GM18526 (cell line): ENCODE measurements at regions not wholly inside any gene's neighbourhood (a gene's known extent, or its start where the extent isn't known, plus 50 kb on each side); places are given as distances from the start of the nearest gene placed in this dataset.

Source experiments
- POLR2A ChIP-seq: IDR thresholded peaks from 3 replicates; pipeline ENCODE4 v1.6.1; 2011; ENCODE audit not compliant: insufficient read length; ENCODE audit errors: extremely low read depth

DNA sequence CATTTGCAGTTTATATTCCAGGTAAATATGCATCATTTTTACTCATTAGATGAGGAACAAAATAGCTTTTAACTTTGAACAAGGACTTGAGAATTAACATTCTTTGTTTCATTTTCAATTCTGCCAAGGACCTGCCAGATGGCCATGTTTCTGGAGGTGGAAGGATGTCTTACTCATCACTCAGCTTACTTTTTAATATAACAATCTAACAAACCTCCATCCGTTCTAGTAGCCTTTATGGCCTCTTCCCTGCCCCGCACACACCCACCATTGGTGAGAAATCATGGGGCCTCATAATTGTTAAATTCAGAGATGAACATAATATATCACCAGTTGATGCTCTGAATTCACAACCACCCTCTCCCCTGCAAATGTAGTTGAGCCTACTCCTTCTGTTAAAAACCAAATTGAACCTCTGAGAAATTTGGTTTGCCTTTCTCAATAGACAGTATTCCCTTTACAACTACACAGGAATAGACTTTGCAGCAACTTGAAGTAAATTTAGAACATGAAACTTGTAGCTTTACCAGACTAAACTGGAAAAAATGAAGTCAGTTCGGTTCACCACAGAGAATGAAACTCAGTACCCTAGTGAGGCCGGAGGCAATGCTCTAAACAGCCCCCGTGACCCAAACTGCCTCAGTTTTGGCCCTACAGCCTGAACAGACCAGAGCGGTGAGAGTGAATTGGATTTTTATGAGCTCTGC is 50.1 kb upstream of the ACSL4 start:
- TF ChIP-seq POLR2A: no peak

DNA sequence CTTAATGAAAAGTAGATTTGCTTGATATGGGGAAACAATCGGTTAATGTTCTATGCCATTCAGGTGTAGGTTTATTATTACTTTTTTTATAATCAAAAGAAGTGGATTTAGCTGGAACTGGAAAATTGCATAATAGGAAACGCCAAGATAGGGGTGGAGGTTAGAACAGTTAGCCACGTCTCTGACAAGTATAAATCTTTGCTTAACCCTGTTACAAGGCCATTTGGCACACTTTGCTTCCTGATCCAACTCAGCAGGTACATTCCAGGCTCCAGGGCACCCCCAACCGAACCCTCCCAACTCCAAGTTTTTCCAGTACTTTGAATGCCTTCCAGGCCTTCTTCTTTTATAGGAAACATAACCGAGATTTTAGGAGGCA is 50.6 kb upstream of the ACSL4 start:
- no peak for TF ChIP-seq POLR2A

- no peak for TF ChIP-seq POLR2A
Observed at GRCh38 chrX:109785053-109785452, 52.0 kb upstream of the ACSL4 start.

DNA sequence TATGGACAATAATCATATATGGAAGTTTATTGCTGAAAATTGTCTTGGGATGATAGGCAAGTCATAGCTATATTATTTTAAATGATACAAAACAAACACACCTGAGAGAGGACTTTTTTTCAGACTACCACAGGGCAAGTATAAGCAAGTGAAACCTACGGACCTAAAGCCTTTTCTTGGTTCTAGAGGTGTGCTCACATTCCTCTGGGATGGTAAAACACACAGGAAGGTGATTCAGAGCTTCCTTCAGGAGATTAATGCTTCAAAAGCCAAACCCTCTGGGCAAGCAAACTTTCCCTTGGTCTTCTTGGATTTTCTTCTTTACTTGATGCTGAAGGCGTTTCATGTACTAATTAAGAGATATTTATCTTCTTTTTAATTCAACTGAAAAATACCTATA is 60.1 kb upstream of the ACSL4 start:
- TF ChIP-seq POLR2A: no peak

DNA sequence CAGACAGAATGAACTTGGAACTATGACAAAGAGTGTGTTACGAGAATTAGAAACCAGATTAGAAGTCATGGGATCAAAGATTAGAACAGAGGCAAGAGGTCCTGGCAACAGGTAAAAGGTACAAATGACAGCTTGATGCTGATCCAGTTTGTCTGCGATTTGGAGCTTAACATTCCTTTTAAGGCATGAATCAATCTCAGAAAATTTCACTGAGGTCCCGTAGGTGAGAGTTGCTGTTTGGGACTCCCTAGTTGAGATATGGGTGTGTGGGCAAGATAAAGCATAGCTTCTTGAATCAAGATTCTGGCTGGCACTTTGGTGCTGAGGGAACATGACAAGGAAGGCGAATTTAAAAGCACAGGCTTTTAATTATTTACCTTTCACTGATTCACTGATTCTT is 62.6 kb upstream of the ACSL4 start:
- TF ChIP-seq POLR2A: no peak

DNA sequence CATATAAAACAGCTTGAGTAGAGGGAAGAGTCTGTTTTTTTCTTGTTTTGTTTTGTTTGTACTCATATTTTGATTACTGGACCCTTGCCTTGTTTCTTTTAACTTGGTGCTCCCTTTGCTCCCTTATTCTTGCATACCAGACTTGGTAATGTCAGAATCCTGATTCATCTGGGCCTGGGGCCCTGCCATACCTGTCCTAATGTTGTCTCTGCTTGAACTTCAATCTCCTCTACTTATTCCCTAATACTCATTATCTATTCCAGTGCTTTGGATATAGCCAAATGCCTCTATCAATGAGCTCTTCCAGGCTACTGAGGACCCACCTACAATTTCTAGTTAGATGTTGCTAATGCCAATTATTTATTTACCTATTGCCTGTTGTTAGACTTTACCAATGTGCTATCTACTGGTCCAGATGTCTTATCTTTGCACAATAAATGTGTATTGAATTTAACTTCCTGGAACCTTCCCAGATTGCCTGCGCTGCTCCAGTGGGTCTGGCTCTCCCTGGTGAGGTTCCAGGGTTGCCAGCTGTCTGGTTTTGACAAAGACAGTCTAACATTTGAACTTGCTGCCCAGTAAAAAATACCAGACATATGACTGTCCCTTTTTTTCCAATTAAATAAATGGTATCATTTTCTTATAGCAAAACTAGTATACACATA is 64.4 kb upstream of the ACSL4 start:
- TF ChIP-seq POLR2A: no peak

- no peak for TF ChIP-seq POLR2A
Observed at GRCh38 chrX:109812236-109812635, 79.2 kb upstream of the ACSL4 start.

GRCh38 chrX:109813236-109813635 is 80.2 kb upstream of the ACSL4 start:
- TF ChIP-seq POLR2A: no peak

DNA sequence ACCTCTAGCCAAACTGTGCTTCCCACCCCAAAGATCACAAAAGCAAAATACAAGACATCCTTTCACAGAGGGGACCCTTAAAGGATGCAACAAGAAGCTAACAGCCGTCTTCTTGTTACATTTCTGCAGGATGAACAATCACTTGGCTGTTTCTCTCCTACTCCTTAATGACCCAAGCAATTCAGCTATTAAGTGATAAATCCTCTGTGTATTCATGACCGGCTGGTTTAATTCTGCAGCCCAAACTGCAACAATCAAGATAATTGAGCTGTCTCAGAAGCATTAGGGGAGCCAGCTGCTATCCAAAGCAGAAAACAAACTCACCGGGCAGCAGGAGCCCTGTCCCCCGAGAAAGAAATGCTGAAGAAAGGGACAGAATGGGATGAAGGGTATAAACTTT is 85.9 kb upstream of the ACSL4 start:
- no peak for TF ChIP-seq POLR2A

DNA sequence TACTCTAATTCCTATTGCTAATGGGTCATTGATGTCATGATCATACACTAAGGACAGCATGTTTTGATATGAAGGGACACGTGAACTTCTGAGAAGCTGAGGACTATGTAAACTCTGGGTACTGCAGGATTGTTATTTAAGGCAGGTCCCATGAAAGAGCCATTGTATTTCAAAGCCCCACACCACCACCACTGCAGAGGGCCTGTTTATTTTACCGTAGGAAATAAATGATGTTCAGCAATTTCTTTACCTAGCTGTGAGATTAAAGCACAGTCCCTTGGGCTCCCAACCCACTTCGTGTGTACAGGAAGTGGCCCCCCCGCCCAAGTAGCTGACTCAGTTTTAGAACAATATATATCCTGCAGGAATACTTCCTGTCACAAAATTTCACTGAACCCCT is 89.8 kb upstream of the ACSL4 start:
- no peak for TF ChIP-seq POLR2A

DNA sequence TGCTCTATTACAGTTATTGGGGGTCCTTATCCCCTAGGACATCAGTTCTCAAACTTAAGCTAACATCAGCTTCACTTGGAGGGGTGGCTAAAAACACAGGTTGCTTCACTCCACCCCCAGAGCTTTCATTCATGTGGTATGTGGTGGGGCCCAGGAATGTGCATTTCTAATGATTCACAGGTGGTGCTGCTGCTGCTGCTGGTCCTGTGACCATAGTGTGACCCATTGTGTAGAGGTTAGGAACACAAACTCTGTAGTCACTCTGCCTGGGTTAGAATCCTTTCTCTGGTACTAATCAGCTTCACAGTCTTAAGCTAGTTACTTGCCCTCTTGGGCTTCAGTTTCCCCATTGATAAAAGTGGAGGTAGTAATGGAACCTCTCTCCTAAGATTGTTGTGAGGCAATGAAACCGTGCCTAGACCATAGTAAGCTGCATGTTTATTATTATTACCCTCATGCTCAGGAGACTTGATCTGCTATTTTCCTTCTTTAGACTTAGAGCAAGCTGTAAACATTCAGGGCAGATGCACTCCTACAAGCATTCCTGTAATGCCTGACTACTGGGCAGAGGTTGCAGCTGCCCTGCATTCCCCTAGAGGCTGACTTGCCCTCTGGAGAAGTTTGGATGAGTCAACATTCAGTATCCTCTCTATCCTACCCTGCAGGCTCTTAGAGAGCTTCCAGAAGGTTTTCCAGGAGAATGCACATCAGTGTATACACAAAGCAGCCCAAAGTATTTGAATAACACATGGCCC is 94.1 kb upstream of the ACSL4 start:
- TF ChIP-seq POLR2A: no peak

DNA sequence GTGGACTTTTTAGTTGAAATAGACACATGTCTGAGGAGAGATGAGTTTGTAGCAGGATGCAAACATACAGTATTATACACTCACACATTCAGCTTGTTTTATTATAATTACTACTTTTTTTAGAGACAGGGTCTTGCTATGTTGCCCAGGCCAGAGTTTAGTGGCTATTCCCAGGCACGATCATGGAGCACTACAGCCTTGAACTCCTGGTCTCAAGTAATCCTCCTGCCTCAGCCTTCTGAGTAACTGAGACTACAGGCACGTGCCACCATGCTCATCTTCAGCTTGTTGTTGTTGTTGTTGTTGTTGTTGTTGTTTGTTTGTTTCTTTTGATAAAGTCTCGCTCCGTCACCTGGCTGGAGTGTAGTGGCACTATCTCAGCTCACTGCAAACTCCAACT is 94.7 kb upstream of the ACSL4 start:
- TF ChIP-seq POLR2A: no peak

- TF ChIP-seq POLR2A: no peak
Observed at GRCh38 chrX:109830157-109830703, 97.2 kb upstream of the ACSL4 start.

DNA sequence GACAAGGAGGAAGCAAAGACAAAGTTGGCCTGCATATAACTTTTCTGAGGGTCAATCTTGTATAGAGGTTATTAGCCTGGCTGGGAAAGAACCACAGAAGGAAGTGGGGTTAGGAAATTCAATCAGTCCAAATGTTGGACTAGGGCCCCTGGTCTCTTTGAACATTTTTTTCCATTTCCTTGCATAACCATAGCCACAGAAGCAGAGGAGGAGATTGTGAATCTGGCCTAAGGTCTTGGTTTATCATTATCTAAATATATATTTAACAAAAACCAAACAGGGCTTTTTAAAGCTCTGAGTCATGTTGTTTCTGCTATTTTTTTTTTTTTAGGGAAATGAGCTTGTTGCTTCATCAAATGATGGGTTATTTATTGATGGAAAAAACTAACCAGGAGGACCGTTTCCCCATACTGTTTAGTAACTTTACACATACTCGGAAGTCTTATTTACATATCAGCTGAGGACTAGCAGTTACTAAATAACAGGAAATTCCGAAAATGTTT is 97.7 kb upstream of the ACSL4 start:
- TF ChIP-seq POLR2A: no peak

- peak; percentile 19 for TF ChIP-seq POLR2A
Observed at GRCh38 chrX:109831326-109831985, 98.4 kb upstream of the ACSL4 start.
